ENCODE measurements at regions not wholly inside any gene's neighbourhood (a gene's known extent, or its start where the extent isn't known, plus 50 kb on each side); places are given as distances from the start of the nearest gene placed in this dataset.

DNA sequence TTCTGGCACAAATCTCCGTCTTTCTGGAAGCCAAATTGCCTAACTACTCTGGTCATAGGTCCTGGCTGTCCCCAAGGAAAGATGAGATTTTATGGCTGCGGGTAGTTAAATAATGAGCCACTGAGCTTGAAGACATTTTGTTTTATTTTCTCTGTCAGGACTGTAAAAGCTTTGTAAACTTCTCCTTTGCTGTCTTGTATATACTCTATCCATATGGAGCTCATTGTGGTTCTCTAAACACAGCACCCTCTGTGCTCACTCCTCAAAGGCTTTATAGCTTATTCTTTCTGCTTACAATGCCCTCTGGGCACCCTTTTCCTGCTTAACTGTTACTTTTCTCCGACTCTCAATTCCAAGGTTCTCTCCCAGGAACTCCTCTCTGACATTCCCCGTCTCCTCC lies 209.1 kb downstream of the CMPK2 start:
- TF ChIP-seq SIN3A (IDR thresholded peaks at IDR 0.05; ENCODE audit: borderline replicate concordance, insufficient read depth, low read length): no peak
- TF ChIP-seq POLR2AphosphoS5 (IDR thresholded peaks at IDR 0.05; ENCODE audit: low read depth, low read length): no peak

Measured in PFSK-1 (cell line).